ENCODE measurements at regions not wholly inside any gene's neighbourhood (a gene's known extent, or its start where the extent isn't known, plus 50 kb on each side); places are given as distances from the start of the nearest gene placed in this dataset.
"Not testable (repeated sequence)": the region's sequence is repeated elsewhere in the genome, so short reads cannot be mapped to it uniquely, and the experiment has no call there.

DNA sequence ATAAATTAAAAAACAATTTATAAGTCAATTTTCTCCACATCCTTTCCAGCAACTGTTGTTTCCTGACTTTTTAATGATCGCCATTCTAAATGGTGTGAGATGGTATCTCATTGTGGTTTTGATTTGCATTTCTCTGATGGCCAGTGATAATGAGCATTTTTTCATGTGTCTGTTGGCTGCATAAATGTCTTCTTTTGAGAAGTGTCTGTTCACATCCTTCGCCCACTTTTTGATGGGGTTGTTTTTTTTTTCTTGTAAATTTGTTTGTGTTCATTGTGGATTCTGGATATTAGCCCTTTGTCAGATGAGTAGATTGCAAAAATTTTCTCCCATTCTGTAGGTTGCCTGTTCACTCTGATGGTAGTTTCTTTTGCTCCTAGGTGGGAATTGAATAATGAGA lies 539.4 kb downstream of the ADCYAP1 start:
- intact Hi-C loops (cut with DNase I) = not testable (repeated sequence)

DNA sequence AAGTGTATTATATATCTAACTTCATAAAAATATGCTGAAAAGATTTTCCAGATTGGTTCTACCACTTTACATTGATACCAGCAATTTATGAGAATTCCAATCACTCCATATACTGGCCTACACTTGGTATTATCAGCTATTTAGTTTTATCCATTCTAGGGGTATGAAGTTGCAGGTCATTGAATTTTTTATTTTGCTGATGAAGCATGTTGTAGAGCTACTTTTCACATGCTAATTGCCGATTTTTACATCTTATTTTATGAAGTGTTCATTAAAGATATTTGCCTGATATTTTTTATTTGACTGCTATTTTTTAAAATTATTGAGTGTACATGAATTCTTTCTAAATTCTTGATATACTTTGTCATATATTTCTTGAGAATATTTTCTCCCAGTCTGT lies 542.1 kb downstream of the ADCYAP1 start:
- intact Hi-C loops (cut with DNase I) = no loop called here
- DNase-seq = no peak

More for the DNA sequence above, 539.4 kb downstream of the ADCYAP1 start:
- DNase-seq = not testable (repeated sequence)

DNA sequence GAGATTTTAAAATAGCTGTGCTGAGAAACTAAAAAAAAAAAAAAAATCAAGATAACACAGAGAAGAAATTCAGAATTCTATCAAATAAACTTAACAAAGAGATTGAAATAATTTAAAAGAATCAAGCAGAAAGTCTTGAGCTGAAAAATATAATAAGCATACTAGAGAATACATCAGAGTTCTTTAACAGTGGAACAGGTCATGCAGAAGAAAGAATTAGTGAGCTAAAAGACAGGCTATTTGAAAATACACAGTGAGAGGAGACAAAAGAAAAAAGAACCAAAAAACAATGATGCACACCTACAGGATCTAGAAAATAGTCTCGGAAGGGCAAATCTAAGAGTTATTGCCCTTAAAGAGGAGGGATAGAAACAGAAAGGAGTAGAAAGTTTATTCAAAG lies 548.1 kb downstream of the ADCYAP1 start:
- no peak for DNase-seq
- intact Hi-C loops (cut with DNase I) = no loop called here

DNA sequence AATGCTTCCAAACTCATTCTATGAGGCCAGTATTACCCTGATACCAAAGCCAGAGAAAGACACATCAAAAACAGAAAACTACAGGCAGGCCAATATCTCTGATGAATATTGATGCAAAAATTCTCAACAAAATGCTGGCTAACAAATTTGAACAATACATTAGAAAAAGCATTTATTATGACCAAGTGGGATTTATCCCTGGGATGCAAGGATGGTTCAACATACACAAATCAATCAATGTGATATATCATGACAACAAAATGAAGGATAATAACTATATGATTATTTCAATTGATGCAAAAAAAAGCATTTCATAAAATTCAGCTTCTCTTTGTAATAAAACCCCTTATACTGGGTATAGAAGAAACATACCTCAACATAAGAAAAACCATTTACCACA lies 550.9 kb downstream of the ADCYAP1 start:
- no peak for DNase-seq
- intact Hi-C loops (cut with DNase I) = no loop called here

DNA sequence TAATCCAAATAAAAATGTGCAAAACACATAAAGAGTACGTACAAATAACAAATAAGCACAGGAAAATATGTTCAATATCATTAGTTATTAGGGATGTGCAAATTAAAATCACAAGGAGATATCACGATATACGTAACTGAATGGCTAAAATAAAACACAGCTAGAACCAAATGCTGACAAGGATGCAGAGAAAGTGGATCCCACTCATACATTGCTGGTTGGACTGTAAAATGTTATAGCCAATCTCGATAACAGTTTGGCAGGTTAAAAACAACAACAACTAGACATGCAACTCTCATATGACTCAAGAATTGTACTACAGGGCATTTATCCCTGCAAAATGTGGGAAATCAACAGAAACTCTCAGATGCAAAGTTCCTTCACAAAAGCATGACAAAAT lies 553.9 kb downstream of the ADCYAP1 start:
- DNase-seq = no peak
- intact Hi-C loops (cut with DNase I) = no loop called here

DNA sequence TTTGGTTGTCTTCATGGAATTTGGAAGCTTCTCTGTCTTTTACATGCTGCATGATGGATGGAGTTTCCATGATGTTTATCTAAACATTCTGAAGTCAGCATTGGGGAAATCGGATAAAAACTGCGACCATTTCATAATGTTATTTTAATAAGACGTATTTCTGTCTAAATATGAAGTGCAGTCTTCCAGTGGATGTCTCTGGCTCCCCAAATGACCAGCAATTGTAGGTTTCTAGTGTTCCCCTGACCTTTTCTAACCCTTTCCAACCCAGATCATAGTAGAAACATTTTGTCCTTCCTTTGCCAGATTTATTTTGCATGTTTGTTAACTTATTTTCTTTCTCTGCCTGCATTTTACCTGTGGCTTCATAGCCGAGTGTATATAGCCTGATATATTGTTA lies 559.3 kb downstream of the ADCYAP1 start:
- intact Hi-C loops (cut with DNase I) = no loop called here
- no peak for DNase-seq

DNA sequence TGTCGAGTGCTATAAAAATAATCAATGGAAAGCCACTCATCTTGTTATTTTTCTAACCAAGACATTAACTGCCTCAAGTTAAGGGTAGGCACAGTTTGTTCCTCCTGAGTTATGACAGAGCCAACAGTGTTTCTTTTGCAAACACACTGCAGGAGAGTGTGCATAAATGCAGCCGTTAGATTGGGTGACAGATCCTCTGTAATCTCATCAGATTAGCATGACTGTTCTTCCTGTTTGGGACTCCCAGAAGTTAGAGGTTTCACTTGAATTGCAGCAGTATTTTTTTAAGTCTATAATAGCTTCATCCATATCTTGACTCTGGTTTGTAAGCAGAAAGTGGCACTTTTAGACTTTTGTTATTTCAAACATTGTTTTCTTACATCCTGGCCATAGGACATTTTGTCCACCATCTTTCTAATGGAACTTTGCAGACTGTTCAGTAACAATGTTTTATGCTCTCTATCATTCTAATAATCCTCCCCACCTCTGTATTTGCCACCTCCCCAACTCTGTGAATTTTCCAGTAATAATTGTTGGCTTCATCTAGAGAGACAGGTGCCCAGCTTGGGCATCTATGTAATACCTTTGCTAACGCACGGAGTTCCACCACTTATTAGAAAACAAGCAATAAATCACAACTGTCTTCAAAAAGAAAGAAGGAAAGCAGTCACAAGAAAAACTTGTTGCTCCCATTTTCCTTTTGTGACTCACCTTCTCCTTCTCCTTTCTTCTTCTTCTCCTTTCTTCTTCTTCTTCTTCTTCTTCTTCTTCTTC lies 560.0 kb downstream of the ADCYAP1 start:
- DNase-seq = no peak
- intact Hi-C loops (cut with DNase I) = no loop called here

DNA sequence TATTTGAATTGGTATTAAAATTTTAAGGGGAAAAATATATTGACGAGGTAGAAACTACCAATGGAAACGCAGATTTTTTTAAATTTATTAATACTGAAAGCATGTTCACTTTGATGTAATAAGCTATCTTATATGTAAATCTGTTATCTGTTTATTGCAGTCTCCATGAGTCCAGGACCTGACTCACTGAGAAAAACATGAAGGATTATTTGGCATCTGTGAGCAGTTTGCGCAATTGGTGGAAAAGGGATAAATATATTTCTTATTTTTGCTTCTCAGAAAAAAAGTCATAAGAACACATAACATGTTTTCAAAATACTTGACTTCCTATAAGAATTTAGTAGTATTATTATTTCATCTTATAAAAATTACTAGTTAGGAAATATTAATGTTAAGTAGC lies 561.4 kb downstream of the ADCYAP1 start:
- intact Hi-C loops (cut with DNase I) = no loop called here

DNA sequence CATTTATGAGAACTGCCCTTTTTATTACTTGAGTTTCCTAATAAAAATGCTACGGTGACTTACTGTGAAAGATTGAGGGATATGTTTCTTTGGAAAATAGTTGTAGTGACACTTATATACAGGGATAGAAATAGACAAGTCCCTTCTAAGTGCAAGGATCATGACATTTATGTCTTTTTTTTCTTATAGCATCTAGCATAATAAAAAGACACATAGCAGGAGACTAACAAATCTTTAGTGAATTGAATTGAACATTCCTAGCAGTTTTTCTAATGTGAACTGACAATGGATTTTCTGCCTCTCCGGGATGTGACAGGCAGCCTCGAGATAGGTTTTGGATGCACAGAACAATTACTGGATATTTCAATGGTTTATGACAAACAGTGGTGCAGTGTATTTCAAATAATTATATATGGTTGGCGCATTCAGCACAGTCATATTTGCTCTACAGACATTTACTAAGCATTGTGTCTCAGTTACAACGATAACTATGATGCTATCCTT lies 562.8 kb downstream of the ADCYAP1 start:
- no peak for DNase-seq
- intact Hi-C loops (cut with DNase I) = no loop called here

More for the DNA sequence above, 561.4 kb downstream of the ADCYAP1 start:
- DNase-seq = no peak

DNA sequence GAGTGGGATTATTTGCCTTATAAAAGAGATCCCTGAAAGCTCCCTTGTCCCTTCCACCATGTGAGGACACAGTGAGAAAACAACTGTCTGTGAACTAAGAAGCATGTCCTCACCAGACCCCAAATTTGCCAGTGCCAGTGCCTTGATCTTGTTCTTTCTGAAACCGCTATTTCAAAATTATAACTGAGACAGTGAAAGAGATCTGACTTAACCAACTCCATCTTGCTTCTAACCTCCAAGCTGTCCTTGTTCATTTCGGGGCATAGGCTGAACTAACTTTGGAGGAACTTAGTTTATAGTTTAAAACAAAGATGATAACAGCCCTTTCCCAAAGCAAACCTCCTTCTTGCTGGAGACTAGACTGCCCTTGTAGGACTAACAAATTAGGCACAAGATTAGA lies 563.9 kb downstream of the ADCYAP1 start:
- intact Hi-C loops (cut with DNase I) = no loop called here
- DNase-seq = no peak

DNA sequence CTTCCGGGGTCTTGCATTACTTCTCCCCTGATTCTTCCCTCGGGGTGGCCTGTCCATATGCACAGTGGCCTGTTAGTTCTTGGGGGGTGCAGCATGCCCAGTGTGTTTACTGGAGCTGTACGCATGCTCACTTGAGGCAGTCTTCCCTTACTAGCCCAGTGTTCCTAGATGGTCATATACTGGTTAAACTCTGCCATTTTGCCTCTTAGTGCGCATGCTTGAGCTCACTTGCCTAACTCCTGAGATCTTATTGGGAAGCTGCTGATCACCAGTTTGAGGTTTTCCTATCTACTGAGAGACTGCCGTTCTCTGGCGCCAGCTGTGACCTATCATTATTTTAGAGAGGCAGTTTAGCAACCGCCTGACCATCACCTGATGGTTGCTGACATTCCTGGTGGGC lies 571.2 kb downstream of the ADCYAP1 start:
- DNase-seq = no peak
- intact Hi-C loops (cut with DNase I) = no loop called here

DNA sequence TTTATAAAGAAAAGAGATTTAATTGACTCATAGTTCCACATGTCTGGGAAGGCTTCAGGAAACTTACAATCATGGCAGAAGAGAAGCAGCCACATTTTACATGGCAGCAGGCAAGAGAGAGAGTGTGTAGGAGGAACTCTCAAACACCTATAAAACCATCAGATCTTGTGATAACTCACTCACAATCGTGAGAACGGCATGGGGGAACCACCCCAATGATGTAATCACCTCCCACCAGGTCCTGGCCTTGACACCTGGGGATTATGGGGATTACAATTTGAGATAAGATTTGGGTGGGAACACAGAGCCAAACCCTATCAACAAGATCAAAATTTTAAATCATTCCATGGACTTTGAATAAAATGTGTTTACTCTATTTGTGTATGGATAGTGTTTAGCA lies 575.6 kb downstream of the ADCYAP1 start:
- intact Hi-C loops (cut with DNase I) = no loop called here

DNA sequence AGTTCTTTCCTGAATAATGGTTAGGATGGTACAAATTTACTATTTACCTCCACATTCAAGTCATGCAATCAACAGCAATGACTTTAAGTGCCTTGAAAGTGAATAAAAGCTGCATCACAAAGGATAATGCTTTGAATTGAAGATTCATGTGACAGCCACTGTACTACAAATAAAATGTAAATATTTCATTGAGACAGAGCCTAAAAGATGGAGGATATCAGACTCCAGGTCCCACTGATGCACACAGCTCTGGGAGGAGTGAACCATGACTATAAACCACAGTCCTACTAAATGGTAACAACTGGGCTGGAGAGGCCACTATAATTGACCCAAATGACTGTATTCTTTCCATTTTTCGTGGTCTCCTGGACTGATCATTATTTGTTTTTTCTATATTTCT lies 576.9 kb downstream of the ADCYAP1 start:
- intact Hi-C loops (cut with DNase I) = no loop called here
- DNase-seq = no peak

More for the DNA sequence above, 575.6 kb downstream of the ADCYAP1 start:
- DNase-seq = no peak

DNA sequence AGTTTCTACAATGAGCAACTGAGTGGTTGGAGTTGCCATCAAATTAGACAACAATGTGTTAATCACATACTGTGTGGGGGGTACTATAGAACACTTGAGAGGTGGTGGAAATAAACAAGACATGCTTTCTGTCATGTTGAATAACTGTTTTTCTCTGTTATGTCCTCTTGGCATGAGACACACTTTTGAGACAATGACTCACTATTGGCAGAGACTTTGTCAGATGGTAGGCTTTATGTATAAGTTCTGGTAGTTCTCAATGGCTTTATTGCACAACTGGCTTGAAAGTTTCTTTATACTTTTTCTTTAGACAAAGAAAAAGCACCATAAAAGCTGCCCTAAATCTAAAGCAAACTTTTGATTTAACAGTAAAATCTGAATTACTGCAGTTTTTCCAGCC lies 578.7 kb downstream of the ADCYAP1 start:
- DNase-seq = no peak
- intact Hi-C loops (cut with DNase I) = no loop called here

DNA sequence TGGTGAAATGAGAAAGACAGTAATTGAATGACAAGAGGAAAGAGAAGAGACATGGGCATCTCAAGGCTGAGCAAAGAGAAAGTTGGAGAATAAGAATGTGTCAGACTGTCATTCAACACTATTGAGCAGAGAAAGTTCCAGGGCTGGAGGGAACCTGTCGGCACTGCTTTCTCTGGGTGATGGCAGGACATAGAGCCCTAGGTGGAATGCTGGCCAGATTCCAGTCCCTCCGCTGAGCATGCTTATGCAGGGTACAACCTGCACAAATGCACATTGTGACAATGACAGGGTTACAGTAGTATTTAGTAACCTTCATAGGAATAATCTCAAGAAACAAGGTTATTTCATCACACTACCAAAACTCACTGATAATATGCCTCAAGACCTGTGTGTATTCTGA lies 582.8 kb downstream of the ADCYAP1 start:
- intact Hi-C loops (cut with DNase I) = no loop called here
- DNase-seq = no peak

DNA sequence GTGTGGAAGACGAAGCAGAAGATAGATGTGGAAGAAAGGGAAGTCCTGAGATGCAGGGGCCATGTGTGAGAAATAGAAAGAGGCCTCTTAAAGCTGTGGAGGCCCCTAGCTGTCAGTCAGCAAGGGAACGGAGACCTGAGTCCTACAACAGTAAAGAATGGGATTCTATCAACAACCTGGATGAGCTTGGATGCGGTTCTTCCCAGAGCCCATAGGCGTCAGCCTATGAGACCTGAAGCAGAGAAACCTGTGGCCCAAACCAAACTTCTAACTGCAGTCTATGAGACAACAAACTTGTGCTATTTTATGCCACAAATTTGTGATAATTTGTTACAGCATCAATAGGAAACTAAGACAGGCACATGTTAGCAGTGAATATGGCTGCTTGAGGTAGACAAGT lies 583.7 kb downstream of the ADCYAP1 start:
- intact Hi-C loops (cut with DNase I) = no loop called here
- DNase-seq = no peak

DNA sequence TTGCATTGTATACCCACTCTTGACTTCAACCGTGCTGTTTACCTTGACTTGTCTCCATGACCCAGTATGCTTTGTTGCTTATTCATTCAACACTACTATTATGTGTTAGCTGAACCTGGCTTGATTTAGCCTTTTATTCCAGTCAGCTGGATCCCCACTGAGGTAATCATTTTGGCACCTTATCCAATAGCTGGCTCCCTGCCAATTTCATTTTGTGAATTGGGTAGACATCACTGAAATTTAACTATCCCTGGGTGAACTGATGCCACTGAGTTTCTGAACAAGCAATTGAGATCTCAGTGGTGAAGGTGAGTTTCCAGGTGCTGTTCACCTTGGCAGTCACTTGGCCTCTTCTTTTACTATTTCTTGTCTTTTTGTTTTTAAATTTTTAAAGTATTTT lies 584.3 kb downstream of the ADCYAP1 start:
- intact Hi-C loops (cut with DNase I) = no loop called here
- no peak for DNase-seq

DNA sequence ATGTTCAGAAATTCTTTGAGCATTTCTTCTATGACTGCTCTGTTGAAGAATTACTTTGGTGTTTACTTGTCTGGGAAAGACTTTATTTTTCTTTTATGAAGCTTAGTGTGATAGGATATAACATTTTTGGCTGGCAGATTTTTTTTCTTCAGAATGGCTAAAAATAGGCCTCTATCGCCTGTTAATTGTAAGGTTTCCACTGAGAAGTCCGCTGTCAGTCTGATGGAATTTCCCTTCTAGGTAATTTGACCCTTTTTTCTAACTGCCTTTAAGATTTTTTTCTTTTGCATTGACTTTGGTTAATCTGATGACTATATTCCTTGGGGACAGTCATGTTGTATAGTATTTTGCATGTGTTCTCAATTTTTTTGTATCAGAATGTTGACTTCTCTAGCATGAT lies 590.7 kb downstream of the ADCYAP1 start:
- DNase-seq = no peak
- intact Hi-C loops (cut with DNase I) = no loop called here

DNA sequence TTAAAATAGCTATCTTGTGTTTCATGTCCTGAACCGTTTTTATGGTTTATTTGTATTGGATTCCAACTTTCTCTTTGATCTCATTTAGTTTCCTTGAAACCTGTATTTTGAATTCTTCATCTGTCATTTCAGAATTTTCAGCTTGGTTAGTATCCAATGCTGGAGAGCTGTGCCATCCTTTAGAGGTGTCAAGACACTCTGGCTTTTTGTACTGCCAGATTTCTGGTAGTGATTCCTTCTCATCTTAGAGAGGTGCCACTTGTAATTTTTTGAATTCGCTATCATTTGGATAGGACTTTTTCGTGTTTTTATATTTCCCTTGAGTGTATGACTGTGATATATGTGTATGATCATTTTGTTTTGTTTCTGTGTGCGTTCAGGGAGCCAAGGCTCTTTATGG lies 591.4 kb downstream of the ADCYAP1 start:
- no peak for DNase-seq
- intact Hi-C loops (cut with DNase I) = no loop called here

DNA sequence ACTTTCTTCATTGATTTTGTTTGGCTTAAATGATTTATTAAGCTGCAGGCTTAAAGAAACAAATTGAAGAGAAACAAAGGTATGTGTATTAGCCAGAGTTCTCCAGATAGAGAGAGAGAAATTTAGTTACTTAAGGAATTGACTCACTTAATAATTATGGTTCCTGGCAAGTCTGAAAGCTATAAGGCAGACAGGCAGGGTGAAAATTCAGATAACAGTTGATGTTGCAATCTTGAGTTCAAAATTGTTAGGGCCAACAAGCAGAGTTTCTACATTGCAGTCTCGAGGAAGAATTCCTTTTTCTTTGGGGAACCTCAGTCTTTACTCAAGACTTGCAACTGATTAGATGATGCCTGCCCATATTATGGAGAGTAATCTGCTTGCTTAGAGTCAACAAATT lies 593.5 kb downstream of the ADCYAP1 start:
- intact Hi-C loops (cut with DNase I) = no loop called here
- no peak for DNase-seq

DNA sequence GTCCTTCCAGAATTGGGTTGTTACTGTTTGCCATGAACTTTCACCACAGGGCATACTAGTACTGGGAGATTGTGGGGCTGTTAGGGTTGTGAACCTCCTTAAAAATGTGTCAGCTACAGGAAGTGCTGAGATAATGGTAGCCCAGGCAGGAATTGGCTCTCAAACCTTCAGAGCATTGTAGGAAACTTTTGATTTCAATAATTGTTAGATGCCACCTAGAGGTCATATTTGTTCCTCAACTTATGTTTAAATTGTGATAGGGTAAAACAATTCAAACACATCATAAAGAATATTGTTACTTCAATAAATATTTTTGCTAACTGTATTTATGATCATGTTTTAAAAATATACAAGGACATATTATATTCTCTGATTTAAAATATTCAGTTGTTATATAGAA lies 594.6 kb downstream of the ADCYAP1 start:
- no peak for DNase-seq
- intact Hi-C loops (cut with DNase I) = no loop called here

All from head of caudate nucleus (tissue), 42 donors.